ENCODE measurements at regions not wholly inside any gene's neighbourhood (a gene's known extent, or its start where the extent isn't known, plus 50 kb on each side); places are given as distances from the start of the nearest gene placed in this dataset.
A peak's percentile ranks its signal among the peaks of the same experiment; 100 is the strongest.

DNA sequence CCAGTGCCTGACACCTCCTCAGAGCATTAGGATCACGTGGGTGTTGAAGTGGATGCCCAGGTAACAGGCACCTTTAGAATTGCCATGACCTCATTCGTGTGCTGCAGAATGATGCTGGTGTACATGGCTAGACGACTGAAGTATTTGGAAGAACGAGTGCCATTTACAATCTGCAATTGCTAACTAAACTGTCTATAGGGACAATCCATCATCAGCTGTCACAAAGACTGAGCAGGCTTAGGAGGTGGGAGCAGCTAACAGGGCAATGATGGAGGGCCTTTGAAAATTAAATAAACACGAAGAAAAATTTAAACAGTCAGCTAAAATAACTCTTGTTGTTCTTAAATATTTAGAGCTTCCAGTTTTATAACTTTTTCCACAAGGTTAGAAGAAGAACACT lies 375.8 kb downstream of the GADD45G start:
- Histone ChIP-seq H3K4ac (ENCODE audit: low read length) (no peak overlapping the region), H3K4me1 (ENCODE audit: control insufficient read depth in 2 of 2, insufficient read depth in 1 of 2, low read depth in 1 of 2, low read length in 2 of 2) (no peaks in the 10 kb centered on the region), H2AFZ (ENCODE audit: low read length) (no peak overlapping the region), H3K79me1 (ENCODE audit: low read depth, low read length) (no peaks in the 10 kb centered on the region), H3K27ac (replicated peaks; ENCODE audit: low read length) (no peak overlapping the region), H3K27me3 (ENCODE audit: control insufficient read depth in 3 of 3, insufficient read depth in 3 of 3, low read depth in 1 of 3, low read length in 3 of 3) (no peaks in the 10 kb centered on the region), H4K91ac (ENCODE audit: low read depth, low read length, poor library complexity) (no peak overlapping the region), H2AK5ac (ENCODE audit: low read depth, low read length) (no peak overlapping the region), H3K4me3 (ENCODE audit: low read length in 2 of 2) (no peak overlapping the region), H2BK120ac (ENCODE audit: low read depth, low read length) (no peak overlapping the region), H2BK5ac (ENCODE audit: low read length) (no peak overlapping the region), H3K36me3 (replicated peaks in 1 of 2; ENCODE audit: control insufficient read depth in 2 of 2, insufficient read depth in 2 of 2, low read length in 2 of 2) (no peaks in the 10 kb centered on the region), H3K9ac (ENCODE audit: low read depth, low read length, poor library complexity) (no peak overlapping the region), H2BK15ac (ENCODE audit: low read length) (no peak overlapping the region), H3K18ac (ENCODE audit: low read length) (peak overlapping the region; percentile 29), H3K23ac (ENCODE audit: low read depth, low read length, poor library complexity) (no peak overlapping the region), H2BK12ac (ENCODE audit: low read length) (no peak overlapping the region), H3K9me3 (replicated peaks in 1 of 2; ENCODE audit: control insufficient read depth in 2 of 2, insufficient read depth in 1 of 2, low read depth in 1 of 2, low read length in 2 of 2) (no peaks in the 10 kb centered on the region), H3K14ac (ENCODE audit: low read length) (no peak overlapping the region), H3K4me2 (ENCODE audit: insufficient read depth, low read length, poor library complexity, severe bottlenecking) (no peak overlapping the region), H4K8ac (ENCODE audit: low read depth, low read length) (no peak overlapping the region)
- WGBS, 2 donors (ENCODE audit: extremely low coverage in 2 of 2, insufficient read length in 2 of 2, insufficient replicate concordance in 1 of 2) = no CpG with 5 or more reads among the region's 5 CpGs
- DNase-seq (ENCODE audit: low spot score) = no peak

DNA sequence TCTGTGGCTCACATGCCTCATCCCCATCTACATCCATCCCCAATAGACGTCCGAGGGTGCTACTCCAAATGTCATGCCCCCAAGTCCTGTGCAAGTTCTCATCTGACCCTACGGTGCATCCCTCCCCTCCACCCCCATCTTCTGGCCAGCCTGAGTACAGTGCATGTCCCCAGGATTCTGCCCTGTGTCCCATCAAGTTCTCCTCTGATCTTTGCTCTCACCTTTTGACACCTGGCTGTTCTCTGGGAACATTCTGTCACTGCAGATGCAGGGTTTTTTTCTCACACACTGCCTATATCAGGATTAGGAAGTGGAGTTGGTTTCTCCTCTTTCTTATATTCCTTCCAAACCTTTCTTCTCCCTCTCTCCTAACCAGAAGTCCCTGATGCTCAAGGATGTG lies 377.2 kb downstream of the GADD45G start:
- no peak overlapping the region for H3K23ac ChIP-seq (ENCODE audit: low read depth, low read length, poor library complexity)
- H3K79me1 ChIP-seq (ENCODE audit: low read depth, low read length) = no peaks in the 10 kb centered on the region
- no peaks in the 10 kb centered on the region for H3K36me3 ChIP-seq (replicated peaks in 1 of 2; ENCODE audit: control insufficient read depth in 2 of 2, insufficient read depth in 2 of 2, low read length in 2 of 2)
- H3K18ac ChIP-seq (ENCODE audit: low read length) = no peak overlapping the region
- H3K9ac ChIP-seq (ENCODE audit: low read depth, low read length, poor library complexity) = no peak overlapping the region
- H3K27ac ChIP-seq (replicated peaks; ENCODE audit: low read length) = no peak overlapping the region
- no peaks in the 10 kb centered on the region for H3K9me3 ChIP-seq (replicated peaks in 1 of 2; ENCODE audit: control insufficient read depth in 2 of 2, insufficient read depth in 1 of 2, low read depth in 1 of 2, low read length in 2 of 2)
- DNase-seq (ENCODE audit: low spot score) = no peak
- H3K14ac ChIP-seq (ENCODE audit: low read length) = no peak overlapping the region
- H2BK120ac ChIP-seq (ENCODE audit: low read depth, low read length) = no peak overlapping the region
- H3K4me2 ChIP-seq (ENCODE audit: insufficient read depth, low read length, poor library complexity, severe bottlenecking) = no peak overlapping the region
- no peaks in the 10 kb centered on the region for H3K27me3 ChIP-seq (ENCODE audit: control insufficient read depth in 3 of 3, insufficient read depth in 3 of 3, low read depth in 1 of 3, low read length in 3 of 3)
- H3K4me3 ChIP-seq (ENCODE audit: low read length in 2 of 2) = no peak overlapping the region
- no CpG with 5 or more reads among the region's 3 CpGs for WGBS, 2 donors (ENCODE audit: extremely low coverage in 2 of 2, insufficient read length in 2 of 2, insufficient replicate concordance in 1 of 2)
- no peak overlapping the region for H2BK15ac ChIP-seq (ENCODE audit: low read length)
- no peak overlapping the region for H2AFZ ChIP-seq (ENCODE audit: low read length)
- no peak overlapping the region for H3K4ac ChIP-seq (ENCODE audit: low read length)
- no peak overlapping the region for H2BK12ac ChIP-seq (ENCODE audit: low read length)
- H3K4me1 ChIP-seq (ENCODE audit: control insufficient read depth in 2 of 2, insufficient read depth in 1 of 2, low read depth in 1 of 2, low read length in 2 of 2) = no peaks in the 10 kb centered on the region
- no peak overlapping the region for H2AK5ac ChIP-seq (ENCODE audit: low read depth, low read length)
- H4K8ac ChIP-seq (ENCODE audit: low read depth, low read length) = no peak overlapping the region
- no peak overlapping the region for H2BK5ac ChIP-seq (ENCODE audit: low read length)
- no peak overlapping the region for H4K91ac ChIP-seq (ENCODE audit: low read depth, low read length, poor library complexity)

DNA sequence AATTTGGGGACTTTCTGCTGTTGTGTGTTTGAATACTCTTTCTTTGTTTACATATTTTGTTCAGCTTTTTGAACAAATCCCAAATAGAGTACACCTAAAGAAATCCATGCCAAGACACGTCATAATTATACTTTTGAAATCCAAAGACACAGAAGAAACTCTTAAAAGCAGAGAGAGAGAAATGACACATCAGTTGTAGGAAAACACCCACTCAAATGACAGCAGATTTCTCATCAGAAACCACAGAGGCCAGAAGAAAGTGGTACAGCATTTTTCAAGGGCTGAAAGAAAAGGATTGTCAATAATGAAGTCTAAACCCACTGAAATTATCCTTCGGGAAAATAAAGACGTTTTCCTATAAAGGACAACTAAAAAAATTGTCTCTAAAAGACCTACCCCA lies 378.6 kb downstream of the GADD45G start:
- Histone ChIP-seq H2BK15ac (ENCODE audit: low read length) (no peak overlapping the region), H3K9ac (ENCODE audit: low read depth, low read length, poor library complexity) (no peak overlapping the region), H2BK12ac (ENCODE audit: low read length) (no peak overlapping the region), H3K23ac (ENCODE audit: low read depth, low read length, poor library complexity) (no peak overlapping the region), H2BK5ac (ENCODE audit: low read length) (no peak overlapping the region), H3K4ac (ENCODE audit: low read length) (no peak overlapping the region), H4K8ac (ENCODE audit: low read depth, low read length) (no peak overlapping the region), H3K79me1 (ENCODE audit: low read depth, low read length) (no peaks in the 10 kb centered on the region), H2BK120ac (ENCODE audit: low read depth, low read length) (no peak overlapping the region), H3K4me2 (ENCODE audit: insufficient read depth, low read length, poor library complexity, severe bottlenecking) (no peak overlapping the region), H4K91ac (ENCODE audit: low read depth, low read length, poor library complexity) (no peak overlapping the region), H3K27me3 (ENCODE audit: control insufficient read depth in 3 of 3, insufficient read depth in 3 of 3, low read depth in 1 of 3, low read length in 3 of 3) (no peaks in the 10 kb centered on the region), H3K14ac (ENCODE audit: low read length) (no peak overlapping the region), H3K27ac (replicated peaks; ENCODE audit: low read length) (no peak overlapping the region), H2AK5ac (ENCODE audit: low read depth, low read length) (no peak overlapping the region), H3K4me3 (ENCODE audit: low read length in 2 of 2) (no peak overlapping the region), H3K18ac (ENCODE audit: low read length) (no peak overlapping the region), H3K36me3 (replicated peaks in 1 of 2; ENCODE audit: control insufficient read depth in 2 of 2, insufficient read depth in 2 of 2, low read length in 2 of 2) (no peaks in the 10 kb centered on the region), H2AFZ (ENCODE audit: low read length) (no peak overlapping the region), H3K4me1 (ENCODE audit: control insufficient read depth in 2 of 2, insufficient read depth in 1 of 2, low read depth in 1 of 2, low read length in 2 of 2) (no peaks in the 10 kb centered on the region), H3K9me3 (replicated peaks in 1 of 2; ENCODE audit: control insufficient read depth in 2 of 2, insufficient read depth in 1 of 2, low read depth in 1 of 2, low read length in 2 of 2) (peaks cover 0 to 1% of the 10 kb centered on the region in 2 donors)
- no CpG with 5 or more reads among the region's 3 CpGs for WGBS, 2 donors (ENCODE audit: extremely low coverage in 2 of 2, insufficient read length in 2 of 2, insufficient replicate concordance in 1 of 2)
- no peak for DNase-seq (ENCODE audit: low spot score)

DNA sequence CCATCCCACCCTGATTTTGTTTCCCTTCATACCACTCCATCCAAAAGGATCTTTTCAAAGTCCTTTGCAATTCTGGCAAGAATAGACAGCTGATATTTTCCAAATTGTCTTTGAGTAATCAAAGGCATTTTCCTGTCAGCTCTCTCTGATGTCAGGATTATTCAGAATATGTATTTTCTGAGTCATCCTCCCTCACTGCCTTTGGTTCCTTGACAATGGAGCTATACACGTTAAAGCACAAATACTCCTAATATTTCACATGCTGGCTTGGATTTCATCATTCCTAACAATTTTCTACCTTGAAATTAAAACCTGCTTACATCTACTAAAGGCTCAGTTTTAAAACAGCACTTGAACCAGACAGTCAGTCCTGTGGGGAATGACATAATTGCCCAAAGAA lies 379.4 kb downstream of the GADD45G start:
- no peak overlapping the region for H2BK120ac ChIP-seq (ENCODE audit: low read depth, low read length)
- DNase-seq (ENCODE audit: low spot score) = no peak
- no peak overlapping the region for H2BK15ac ChIP-seq (ENCODE audit: low read length)
- no peak overlapping the region for H3K14ac ChIP-seq (ENCODE audit: low read length)
- H3K23ac ChIP-seq (ENCODE audit: low read depth, low read length, poor library complexity) = no peak overlapping the region
- H2BK12ac ChIP-seq (ENCODE audit: low read length) = no peak overlapping the region
- H3K9ac ChIP-seq (ENCODE audit: low read depth, low read length, poor library complexity) = no peak overlapping the region
- H3K9me3 ChIP-seq (replicated peaks in 1 of 2; ENCODE audit: control insufficient read depth in 2 of 2, insufficient read depth in 1 of 2, low read depth in 1 of 2, low read length in 2 of 2) = peaks cover 0 to 1% of the 10 kb centered on the region in 2 donors
- H3K4me2 ChIP-seq (ENCODE audit: insufficient read depth, low read length, poor library complexity, severe bottlenecking) = no peak overlapping the region
- H3K4me1 ChIP-seq (ENCODE audit: control insufficient read depth in 2 of 2, insufficient read depth in 1 of 2, low read depth in 1 of 2, low read length in 2 of 2) = no peaks in the 10 kb centered on the region
- H2AFZ ChIP-seq (ENCODE audit: low read length) = no peak overlapping the region
- H3K27ac ChIP-seq (replicated peaks; ENCODE audit: low read length) = no peak overlapping the region
- H3K4ac ChIP-seq (ENCODE audit: low read length) = no peak overlapping the region
- H2AK5ac ChIP-seq (ENCODE audit: low read depth, low read length) = no peak overlapping the region
- no peaks in the 10 kb centered on the region for H3K79me1 ChIP-seq (ENCODE audit: low read depth, low read length)
- H3K36me3 ChIP-seq (replicated peaks in 1 of 2; ENCODE audit: control insufficient read depth in 2 of 2, insufficient read depth in 2 of 2, low read length in 2 of 2) = no peaks in the 10 kb centered on the region
- H3K27me3 ChIP-seq (ENCODE audit: control insufficient read depth in 3 of 3, insufficient read depth in 3 of 3, low read depth in 1 of 3, low read length in 3 of 3) = no peaks in the 10 kb centered on the region
- no CpG with 5 or more reads among the region's 1 CpG for WGBS, 2 donors (ENCODE audit: extremely low coverage in 2 of 2, insufficient read length in 2 of 2, insufficient replicate concordance in 1 of 2)
- no peak overlapping the region for H3K18ac ChIP-seq (ENCODE audit: low read length)
- H4K91ac ChIP-seq (ENCODE audit: low read depth, low read length, poor library complexity) = no peak overlapping the region
- H2BK5ac ChIP-seq (ENCODE audit: low read length) = no peak overlapping the region
- no peak overlapping the region for H4K8ac ChIP-seq (ENCODE audit: low read depth, low read length)
- H3K4me3 ChIP-seq (ENCODE audit: low read length in 2 of 2) = no peak overlapping the region

All from neuronal stem cell (in vitro differentiated cells).